Ramos (cell line): ENCODE measurements at regions not wholly inside any gene's neighbourhood (a gene's known extent, or its start where the extent isn't known, plus 50 kb on each side); places are given as distances from the start of the nearest gene placed in this dataset.
"Not testable (repeated sequence)": the region's sequence is repeated elsewhere in the genome, so short reads cannot be mapped to it uniquely, and the experiment has no call there.

ENCODE experiments used
- in situ Hi-C: fragments of 300-500 bp; cut with MboI; formaldehyde crosslinking; loops from one replicate; pipeline ENCODE4 v1.14.3; 2022; ENCODE audit warnings: low sequenced_read_pairs; ENCODE audit not compliant: unreplicated experiment

DNA sequence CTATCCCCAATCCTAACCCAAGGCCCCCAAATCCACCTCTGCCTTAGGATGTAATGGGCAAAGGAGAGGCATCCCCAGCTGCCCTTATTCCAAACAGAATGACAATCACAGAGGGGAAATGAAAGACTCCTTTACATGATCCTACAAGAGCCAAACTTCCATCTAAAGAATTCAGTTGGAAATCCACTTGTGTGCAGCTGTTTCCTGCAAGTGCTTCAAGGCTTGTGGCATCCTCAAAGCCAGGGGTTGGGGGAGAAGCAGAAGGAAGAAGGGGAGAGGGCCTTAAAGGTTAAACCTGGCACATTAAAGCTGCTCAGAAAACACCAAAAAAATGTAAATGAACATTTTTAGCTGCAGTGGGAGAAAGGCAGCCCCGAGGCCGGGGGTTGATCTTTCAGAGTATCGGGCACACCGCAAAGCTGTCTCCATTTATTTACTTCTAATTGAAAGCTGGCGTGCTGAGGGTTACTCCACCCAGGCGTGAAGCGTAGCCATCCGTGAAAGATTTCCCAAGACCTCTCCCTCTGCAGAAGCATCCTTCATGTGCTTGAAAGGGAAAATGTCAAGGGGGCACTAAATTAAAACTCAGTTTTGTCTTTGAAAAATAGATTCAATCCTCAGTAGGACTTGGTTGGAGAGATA lies 217.8 kb downstream of the SHQ1 start:
- in situ Hi-C loops: no loop called here

DNA sequence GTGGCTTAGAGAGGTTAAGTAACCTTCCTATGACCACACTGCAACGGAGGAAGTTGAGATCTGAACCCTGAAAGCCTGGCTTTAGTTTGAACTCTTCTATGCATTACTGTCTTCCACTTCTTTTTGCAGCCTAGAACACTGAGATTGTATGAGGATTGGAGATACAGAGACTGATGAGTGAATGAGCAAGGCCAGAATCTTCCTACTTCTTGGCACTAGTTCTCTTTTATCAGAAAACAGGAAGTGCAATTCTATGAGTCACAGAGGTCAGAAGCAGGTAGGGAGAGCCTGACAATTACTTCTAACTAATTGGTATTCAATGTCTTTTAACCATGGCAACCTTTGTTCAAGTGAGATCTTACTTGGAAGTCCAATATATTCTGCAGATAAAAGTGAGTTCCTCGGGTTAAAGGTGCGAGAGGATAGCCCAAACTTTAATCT lies 219.0 kb downstream of the SHQ1 start:
- in situ Hi-C loops: no loop called here

DNA sequence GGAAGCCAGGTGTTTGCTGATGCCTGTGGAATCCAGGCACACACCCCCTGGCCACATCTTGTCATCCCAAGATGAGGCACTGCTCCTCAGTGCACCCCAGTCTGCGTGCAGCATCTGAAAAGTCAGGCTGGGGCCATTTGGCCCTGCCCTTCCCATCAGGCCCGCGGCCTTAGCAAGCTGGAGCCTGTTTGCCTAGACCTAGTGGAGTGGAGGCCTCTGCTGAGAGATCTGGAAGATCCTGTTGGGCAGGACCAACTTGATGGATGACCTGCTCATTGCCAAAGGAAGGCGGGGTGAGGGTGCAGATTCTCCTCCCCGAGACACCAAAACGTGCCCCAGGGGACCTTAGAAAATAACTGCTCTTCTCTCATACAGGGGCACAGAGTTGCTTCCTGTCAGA lies 220.2 kb downstream of the SHQ1 start:
- in situ Hi-C loops: no loop called here

DNA sequence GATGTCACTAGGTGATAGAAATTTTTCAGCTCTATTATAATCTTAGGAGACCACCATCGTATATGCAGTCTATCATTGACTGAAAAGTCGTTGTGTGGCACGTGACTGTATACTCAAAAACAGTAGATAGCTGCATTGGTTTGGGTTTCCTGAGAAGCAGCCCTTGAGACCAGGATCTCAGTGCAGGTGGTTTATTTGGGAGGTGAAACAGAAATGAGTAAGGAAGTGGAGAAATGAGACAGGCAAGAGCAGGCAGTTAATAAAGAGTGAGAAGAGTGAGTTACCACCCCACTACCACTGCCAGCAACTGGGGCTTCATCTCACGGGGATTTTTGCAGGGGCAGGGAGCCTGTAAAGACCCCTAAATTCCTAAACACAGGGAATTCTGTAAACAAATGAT lies 221.0 kb downstream of the SHQ1 start:
- in situ Hi-C loops: no loop called here

DNA sequence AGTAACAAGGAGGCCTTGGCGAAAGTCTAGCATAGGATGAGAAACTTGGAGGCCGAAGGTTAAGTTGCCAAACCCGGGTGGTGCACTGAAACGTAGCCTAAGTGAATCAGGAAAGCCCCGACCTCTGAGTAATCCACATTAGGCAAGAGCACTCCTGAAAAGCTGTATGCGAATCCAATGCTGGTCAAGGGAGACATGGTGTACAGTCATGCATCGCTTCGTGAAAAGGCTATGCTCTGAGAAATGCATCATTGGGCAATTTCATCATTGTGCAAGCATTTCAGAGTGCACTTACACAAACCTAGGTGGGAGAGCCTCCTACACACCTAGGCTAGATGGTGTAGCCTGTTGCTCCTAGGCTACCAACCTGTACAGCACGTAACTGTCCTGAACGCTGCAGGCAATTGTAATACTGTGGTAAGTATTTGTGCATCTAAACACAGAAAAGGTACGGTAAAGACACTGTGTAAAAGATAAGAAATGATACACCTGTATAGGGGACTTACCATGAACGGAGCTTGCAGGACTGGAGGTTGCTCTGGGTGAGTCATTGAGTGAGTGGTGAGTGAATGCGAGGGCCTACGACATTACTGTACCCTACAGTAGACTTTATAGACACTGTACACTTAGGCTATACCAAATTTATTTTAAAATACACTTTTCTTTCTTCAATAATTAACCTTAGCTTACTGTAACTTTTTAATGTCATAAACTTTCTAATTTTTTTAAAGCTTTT lies 222.5 kb downstream of the SHQ1 start:
- in situ Hi-C loops: no loop called here

DNA sequence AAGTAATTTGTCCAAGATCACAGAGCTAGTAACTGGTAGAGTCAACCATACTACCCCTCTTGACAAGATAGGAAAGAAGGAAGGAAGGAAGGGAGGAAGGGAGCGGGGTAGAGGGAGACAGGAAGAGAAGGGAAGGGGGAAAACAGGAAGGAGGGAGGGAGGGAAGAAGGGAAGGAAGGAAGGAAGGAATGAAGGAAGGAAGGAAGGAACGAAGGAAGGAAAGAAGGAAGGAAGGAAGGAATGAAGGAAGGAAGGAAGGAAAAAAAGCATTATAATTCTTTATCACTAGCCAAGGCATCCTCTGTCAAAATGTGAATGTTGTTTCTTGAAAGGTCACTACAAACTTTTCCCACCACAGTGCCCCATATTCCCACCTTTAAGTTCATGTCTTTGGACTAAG lies 223.6 kb downstream of the SHQ1 start:
- in situ Hi-C loops: no loop called here

DNA sequence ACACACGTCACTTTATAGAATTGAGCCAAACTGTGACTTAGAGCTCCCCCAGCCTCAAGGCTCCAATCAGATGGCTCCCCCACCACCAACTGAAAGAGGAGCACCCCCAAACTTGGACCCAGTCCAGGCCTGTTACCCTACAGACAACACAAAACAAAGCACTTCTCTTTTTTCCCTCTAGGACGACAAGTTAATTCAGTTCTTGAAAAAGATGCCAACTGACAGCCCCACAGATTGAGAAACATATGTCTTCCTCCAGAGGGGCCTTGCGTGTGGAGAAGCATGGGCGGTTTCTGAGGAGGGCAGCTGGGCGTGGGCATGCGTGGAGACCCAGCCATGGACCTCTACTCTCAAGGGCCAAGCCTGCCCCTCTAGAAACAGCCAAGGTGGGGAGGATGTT lies 229.5 kb downstream of the SHQ1 start:
- in situ Hi-C loops: no loop called here

DNA sequence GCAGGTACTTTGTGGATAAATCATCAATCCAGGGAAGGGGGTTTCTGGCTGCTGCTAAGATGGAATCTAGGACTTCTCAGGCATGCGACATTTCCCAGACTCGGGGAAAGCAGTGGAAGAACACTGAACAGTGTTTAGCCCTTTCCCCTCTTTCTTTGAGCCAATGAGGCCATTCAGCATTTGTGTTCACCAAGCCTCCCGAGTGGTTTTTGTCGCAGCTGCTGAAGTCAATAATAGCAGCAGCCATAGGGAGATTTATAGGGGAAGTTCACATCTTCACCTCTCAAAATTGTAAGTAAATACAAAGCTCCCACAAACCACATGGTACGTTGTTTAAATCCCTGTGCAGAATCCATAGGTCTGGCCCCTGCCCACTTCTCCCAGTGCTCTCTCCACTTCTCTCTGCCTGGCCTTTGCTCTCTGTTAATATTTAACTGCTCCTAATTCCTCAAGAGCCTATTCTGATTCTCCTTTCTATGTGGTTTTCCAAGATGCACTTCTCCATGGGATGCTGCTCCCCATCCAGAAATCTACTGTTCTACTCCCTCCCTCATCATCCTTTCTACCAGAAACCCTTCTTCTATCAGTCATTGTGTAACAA lies 230.7 kb downstream of the SHQ1 start:
- in situ Hi-C loops: no loop called here

DNA sequence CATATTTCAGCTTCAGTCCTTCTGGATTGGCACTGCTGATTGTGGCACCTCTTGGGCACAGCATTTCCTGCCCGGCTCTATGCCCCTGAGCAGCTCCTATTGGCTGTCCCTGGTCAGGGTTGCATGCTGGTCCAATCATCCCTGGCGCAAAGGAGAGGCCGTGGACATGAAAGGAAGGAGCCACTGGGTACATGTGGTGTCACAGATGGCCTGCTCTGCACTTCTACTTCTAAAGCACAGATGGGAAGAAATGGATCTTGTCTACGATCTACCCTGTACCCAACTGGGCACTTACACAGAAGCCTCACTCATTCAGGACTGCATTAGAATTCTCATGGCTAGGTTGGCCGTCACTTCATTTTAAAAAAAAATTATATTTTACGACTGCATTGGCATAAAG lies 232.5 kb downstream of the SHQ1 start:
- in situ Hi-C loops: no loop called here

DNA sequence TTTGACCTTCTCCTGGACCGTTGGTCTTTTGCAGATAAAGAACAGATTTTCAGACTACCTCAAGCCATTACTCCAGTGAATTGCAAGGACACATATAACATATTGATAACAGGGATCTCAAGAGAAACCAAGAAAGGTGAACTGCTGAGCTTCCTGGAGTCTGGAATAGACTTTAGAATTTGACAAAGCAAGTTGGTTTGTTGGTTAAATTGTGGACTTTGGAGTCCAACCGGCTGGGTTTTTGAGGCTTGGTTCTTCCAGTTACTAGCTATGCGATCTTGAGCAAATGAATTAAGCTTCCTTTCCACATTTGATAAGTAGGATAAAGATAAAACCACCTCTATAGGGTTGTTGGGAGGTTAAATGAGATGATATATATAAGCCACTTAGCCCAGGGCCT lies 233.1 kb downstream of the SHQ1 start:
- in situ Hi-C loops: no loop called here

DNA sequence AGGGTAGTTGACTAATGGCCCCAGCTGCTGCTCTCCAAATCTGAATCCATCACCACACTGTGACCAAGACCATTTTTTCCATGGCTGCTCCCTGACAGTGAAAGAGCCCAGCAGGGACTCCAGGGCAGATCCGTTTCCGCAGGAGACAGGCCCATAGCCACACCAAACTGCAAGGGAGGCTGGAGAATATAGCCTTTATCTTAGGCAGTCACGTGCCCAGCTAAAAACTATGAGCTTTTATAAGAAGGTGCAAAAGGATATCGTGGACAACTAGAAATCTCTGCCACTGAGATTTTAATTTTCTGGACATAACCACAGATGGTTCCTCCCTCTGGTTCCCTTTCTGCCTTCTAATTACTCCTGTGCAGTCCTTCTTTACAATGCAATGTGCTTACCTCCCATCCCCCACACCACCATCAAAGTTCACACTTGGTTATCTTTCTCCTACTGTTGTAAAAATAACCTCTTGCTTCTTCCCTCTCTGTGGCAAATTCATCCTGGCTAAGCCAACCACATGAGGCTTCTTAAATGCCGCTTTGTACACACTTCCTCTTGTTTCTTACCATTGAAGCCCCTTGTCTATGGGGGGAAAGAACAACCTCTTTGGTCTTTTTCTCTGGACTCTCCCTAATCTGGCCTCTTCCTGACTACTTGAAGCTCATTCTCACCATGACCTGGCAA lies 233.7 kb downstream of the SHQ1 start:
- in situ Hi-C loops: no loop called here

DNA sequence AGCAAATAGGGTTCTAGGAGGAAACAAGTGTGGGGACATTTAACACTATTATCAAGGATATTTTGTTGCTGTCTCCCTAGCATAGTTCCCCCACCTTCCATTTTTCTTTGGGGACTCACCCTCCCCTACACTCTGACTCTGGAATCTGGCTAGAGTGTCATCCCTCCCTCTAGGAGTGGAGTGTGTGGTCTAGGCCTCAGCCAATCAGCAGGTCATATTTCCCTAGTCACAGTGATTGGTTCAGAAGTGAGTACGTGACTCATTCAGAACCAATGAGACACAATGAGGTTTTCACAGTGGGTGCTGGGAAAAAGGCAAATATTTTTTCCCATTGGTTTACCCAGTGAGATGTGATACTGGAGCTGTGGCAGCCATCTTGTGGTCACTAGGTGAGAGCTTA lies 234.4 kb downstream of the SHQ1 start:
- in situ Hi-C loops: no loop called here

DNA sequence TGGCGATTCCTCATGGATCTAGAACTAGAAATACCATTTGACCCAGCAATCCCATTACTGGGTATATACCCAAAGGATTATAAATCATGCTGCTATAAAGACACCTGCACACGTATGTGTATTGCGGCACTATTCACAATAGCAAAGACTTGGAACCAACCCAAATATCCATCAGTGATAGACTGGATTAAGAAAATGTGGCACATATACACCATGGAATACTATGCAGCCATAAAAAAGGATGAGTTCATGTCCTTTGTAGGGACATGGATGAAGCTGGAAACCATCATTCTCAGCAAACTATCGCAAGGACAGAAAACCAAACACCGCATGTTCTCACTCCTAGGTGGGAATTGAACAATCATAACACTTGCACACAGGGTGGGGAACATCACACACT lies 239.1 kb downstream of the SHQ1 start:
- in situ Hi-C loops: not testable (repeated sequence)

DNA sequence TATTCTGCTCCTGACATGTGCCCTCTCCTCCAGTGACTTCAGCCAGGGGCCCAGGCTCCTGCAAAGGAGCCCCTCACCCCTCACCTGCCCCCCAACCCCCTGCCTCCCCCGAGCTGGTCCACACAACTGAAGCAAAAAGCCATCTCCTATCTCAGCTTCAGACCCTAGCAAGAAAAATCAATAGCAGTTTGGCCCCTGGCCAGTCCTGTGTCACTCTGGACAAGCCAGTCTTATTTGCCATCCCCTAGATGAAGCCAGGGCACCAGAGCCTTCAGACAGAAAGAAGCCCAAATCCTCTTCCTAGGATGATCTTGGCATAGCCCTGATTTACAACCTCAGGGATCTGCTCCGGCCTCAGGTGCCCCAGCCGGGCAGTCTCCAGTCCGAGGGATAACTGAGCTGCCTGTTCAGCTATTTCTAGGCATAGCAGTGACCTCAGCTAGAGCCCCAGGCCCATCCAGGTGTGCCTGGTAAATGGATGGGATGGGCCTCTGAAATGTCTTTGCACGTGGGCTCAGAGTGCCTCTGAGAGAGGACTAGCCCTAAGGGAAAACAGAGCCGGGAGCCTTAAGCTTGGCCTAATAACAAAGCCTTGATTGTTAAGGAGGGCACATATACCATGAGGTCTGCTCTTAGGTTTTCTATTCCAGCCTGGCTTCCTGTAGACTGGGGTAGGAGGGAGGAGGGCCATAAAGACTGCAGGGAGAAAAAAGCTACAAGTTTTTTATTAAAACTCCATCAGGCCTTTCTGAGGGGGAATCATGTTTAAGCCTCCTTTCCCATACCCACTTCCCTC lies 242.0 kb downstream of the SHQ1 start:
- in situ Hi-C loops: no loop called here

DNA sequence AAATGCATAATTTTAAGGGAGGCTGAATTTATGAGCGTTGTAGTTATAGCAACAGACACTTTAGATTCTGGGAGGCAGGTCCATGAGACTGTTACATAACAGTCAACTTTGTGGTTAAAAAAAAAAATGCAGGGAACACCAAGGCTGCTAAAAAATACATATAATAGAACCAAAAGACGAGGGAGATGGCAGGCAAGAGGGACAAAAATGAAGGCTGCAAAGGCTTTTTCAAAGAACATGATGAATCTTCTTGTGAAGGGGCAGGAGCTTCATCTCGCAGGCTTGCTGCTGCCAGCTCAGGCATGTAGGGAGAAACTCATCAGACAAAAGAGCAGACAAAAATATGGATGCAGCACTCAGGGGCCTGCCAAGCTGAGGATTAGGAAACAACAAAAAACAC lies 243.9 kb downstream of the SHQ1 start:
- in situ Hi-C loops: no loop called here

DNA sequence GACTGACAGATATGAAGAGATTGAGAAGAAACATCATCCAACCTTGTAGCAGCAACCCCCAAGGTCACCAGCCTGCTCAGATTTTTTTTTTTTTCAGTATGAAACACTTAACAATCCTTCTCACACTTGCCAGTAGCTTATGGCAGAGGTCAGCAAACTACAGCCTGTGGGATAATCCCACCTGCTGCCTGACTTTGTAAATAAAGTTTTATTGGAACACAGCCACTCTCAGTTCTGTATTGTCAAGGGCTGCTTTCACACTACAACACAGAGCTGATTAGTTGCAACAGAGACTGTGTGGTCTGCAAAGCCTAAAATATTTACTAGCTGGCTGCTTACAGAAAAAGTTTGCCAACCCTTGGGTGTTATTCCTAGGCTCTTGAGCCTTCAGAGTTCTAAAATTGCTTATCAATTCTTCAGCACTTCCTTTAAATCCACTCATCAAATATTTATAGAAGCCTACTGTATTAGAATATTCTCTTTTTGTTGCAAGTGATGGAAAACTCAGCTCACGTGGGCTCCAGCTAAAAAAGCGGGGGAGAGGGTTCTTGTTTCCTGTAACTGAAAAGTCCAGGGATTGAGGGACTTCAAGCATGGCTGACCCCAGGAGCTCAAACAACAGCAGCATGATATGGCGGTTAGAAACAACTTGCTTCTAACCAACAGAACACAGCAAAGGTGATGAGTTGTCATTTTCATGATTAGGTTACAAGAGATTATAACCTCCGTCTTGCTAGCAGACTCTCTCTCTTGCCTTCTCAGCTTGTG lies 246.1 kb downstream of the SHQ1 start:
- in situ Hi-C loops: no loop called here

DNA sequence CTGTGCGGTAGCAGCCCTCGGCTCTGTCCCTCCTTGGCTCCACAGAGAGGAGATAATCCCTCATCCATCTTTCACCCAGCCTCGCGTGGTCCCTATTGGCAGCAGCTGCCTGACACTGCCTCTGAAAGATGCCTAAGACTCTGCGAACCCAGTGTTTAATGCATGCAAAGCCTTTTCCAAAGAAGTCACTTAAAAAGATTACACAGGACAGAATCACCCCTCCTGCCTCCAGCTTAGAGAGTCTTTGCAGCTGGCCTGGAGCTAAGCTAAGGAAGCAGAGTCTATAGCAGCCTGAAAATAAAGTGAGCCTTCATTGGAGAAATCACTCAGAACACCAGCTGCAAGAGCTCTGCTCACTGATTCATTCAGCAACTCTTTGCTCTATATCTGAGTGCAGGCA lies 247.2 kb downstream of the SHQ1 start:
- in situ Hi-C loops: no loop called here

DNA sequence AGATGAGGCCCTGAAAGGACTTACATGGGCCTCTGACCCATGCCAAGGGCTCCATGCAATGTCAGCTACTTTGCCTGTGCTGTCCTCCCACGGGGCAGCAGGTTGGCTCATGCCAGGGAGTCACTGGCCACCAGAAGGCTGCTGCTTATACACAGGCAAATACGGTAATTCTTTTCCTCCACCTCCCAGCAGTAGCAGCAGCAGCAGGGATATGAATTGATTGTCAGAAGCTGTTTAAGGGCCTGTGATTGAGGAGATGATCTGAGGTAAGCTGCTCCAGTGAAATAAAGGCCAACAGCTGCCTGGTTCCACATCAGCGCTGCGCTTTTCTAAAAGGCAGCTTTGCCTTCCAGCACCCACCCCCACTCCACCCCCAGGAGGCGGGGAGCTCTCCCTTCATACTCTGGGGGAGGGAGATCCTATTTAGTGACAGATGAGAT lies 250.5 kb downstream of the SHQ1 start:
- in situ Hi-C loops: no loop called here

DNA sequence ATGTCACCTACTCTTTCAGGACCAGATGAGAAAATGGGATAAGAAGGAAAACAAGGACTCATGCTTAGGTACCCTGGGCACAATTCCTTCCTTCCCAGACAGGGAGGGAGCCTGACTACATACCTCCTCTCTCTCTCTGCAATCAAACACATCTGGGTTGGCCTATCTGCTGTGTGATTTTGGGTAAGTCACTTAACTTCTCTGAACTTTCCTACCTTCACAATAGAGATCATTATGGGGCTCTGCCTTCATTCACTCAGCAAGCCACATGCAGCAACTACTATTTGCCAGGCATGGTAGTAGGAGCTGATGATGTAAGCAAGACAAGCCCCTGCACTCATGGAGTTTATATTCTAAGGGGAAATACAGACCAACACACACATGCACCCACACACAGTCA lies 251.2 kb downstream of the SHQ1 start:
- in situ Hi-C loops: no loop called here
